Ovary (tissue), 3 donors: ENCODE measurements at regions not wholly inside any gene's neighbourhood (a gene's known extent, or its start where the extent isn't known, plus 50 kb on each side); places are given as distances from the start of the nearest gene placed in this dataset.

ENCODE experiments used
- POLR2A ChIP-seq: fragments of 450-650 bp; IDR thresholded peaks from one replicate; pipeline ENCODE4 v1.6.1; 2017; ENCODE audit warnings: antibody characterized with exemption, mild to moderate bottlenecking, moderate library complexity
- TF ChIP-seq, protein P1 (sequence below), 3 donors: fragments of 450-650 bp in 2 of 3; fragments of 200-600 bp in 1 of 3; IDR thresholded peaks; one replicate each; pipeline versions ENCODE4 v1.5.1 to v1.8.0; 2016 to 2022; ENCODE audit warnings: antibody characterized with exemption in 3 of 3, mild to moderate bottlenecking in 1 of 3
- donor health status: DM: no; HTN: no; CAD: no.

GRCh38 chr5:56464935-56465768 lies 232.0 kb upstream of the ANKRD55 start:
- TF ChIP-seq, protein P1, sequence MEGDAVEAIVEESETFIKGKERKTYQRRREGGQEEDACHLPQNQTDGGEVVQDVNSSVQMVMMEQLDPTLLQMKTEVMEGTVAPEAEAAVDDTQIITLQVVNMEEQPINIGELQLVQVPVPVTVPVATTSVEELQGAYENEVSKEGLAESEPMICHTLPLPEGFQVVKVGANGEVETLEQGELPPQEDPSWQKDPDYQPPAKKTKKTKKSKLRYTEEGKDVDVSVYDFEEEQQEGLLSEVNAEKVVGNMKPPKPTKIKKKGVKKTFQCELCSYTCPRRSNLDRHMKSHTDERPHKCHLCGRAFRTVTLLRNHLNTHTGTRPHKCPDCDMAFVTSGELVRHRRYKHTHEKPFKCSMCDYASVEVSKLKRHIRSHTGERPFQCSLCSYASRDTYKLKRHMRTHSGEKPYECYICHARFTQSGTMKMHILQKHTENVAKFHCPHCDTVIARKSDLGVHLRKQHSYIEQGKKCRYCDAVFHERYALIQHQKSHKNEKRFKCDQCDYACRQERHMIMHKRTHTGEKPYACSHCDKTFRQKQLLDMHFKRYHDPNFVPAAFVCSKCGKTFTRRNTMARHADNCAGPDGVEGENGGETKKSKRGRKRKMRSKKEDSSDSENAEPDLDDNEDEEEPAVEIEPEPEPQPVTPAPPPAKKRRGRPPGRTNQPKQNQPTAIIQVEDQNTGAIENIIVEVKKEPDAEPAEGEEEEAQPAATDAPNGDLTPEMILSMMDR (IDR thresholded peaks at IDR 0.05), result no peak
- no peak for TF ChIP-seq POLR2A
